GM23338 (cell line): ENCODE measurements at regions not wholly inside any gene's neighbourhood (a gene's known extent, or its start where the extent isn't known, plus 50 kb on each side); places are given as distances from the start of the nearest gene placed in this dataset.
A peak's percentile ranks its signal among the peaks of the same experiment; 100 is the strongest.

Experiments
- ATAC-seq: fragments of 200-7000 bp; cut with Tn5 transposase; 3 replicates; pipeline ENCODE4 v1.9.1; 2020
- DNase-seq: peaks from one replicate; pipeline ENCODE4 v3.0.0-alpha.2; 2015; ENCODE audit warnings: low spot score
- H2AFZ ChIP-seq: fragments of 200-600 bp; sonication (generic); 2 replicates; pipeline ENCODE4 v1.8.0; 2016; ENCODE audit warnings: antibody characterized with exemption, mild to moderate bottlenecking, moderate library complexity
- H3F3A ChIP-seq: fragments of 200-600 bp; sonication (generic); replicated peaks from 2 replicates; pipeline ENCODE4 v1.8.0; 2017; ENCODE audit warnings: antibody characterized with exemption, mixed run types, low read depth
- H3K27ac ChIP-seq: fragments of 200-600 bp; sonication (generic); 2 replicates; pipeline ENCODE4 v1.6.1; 2016; ENCODE audit warnings: low read depth
- H3K27me3 ChIP-seq: fragments of 200-600 bp; sonication (generic); 2 replicates; pipeline ENCODE4 v1.8.0; 2016; ENCODE audit warnings: mild to moderate bottlenecking, mixed run types, moderate library complexity; ENCODE audit not compliant: insufficient read depth
- H3K36me3 ChIP-seq: fragments of 200-600 bp; sonication (generic); 2 replicates; pipeline ENCODE4 v1.8.0; 2016; ENCODE audit warnings: mild to moderate bottlenecking; ENCODE audit not compliant: insufficient read depth
- H3K4me1 ChIP-seq: fragments of 200-600 bp; sonication (generic); 2 replicates; pipeline ENCODE4 v1.8.0; 2016; ENCODE audit warnings: mild to moderate bottlenecking, moderate library complexity; ENCODE audit not compliant: insufficient read depth
- H3K4me2 ChIP-seq: fragments of 200-600 bp; sonication (generic); 2 replicates; pipeline ENCODE4 v1.7.1; 2017; ENCODE audit warnings: mixed run types
- H3K4me3 ChIP-seq: fragments of 200-600 bp; sonication (generic); 2 replicates; pipeline ENCODE4 v1.6.1; 2016; ENCODE audit warnings: mixed run types
- H3K79me2 ChIP-seq: fragments of 200-600 bp; sonication (generic); replicated peaks from 2 replicates; pipeline ENCODE4 v1.8.0; 2017; ENCODE audit warnings: mild to moderate bottlenecking; ENCODE audit not compliant: insufficient read depth
- H3K9me2 ChIP-seq: fragments of 200-600 bp; sonication (generic); 2 replicates; pipeline ENCODE4 v1.8.0; 2017; ENCODE audit not compliant: insufficient read depth
- H4K20me1 ChIP-seq: fragments of 200-600 bp; sonication (generic); replicated peaks from 2 replicates; pipeline ENCODE4 v1.8.0; 2017; ENCODE audit warnings: mild to moderate bottlenecking; ENCODE audit not compliant: insufficient read depth
- H3K27ac Mint-ChIP-seq: 2 replicates; pipeline ENCODE4 v1.8.0; 2020; ENCODE audit warnings: inconsistent platforms, mild to moderate bottlenecking, moderate library complexity, mixed read lengths
- H3K27me3 Mint-ChIP-seq: 3 replicates; pipeline ENCODE4 v1.8.0; 2022; ENCODE audit warnings: low read depth, mild to moderate bottlenecking, moderate library complexity, mixed read lengths, inconsistent platforms; ENCODE audit not compliant: insufficient read depth, poor library complexity
- H3K36me3 Mint-ChIP-seq: 3 replicates; pipeline ENCODE4 v1.8.0; 2021; ENCODE audit warnings: low read depth, mild to moderate bottlenecking, inconsistent platforms, moderate library complexity, mixed read lengths
- H3K4me1 Mint-ChIP-seq: 3 replicates; pipeline ENCODE4 v1.8.0; 2020; ENCODE audit warnings: mild to moderate bottlenecking, inconsistent platforms, mixed read lengths
- H3K4me3 Mint-ChIP-seq: 3 replicates; pipeline ENCODE4 v1.8.0; 2021; ENCODE audit warnings: moderate library complexity, mild to moderate bottlenecking, inconsistent platforms, mixed read lengths
- H3K9me3 Mint-ChIP-seq: 3 replicates; pipeline ENCODE4 v1.8.0; 2020; ENCODE audit warnings: moderate library complexity, mild to moderate bottlenecking, inconsistent platforms, mixed read lengths
- CREB1 ChIP-seq: fragments of 250-450 bp; sonication (Bioruptor Pico); IDR thresholded peaks from 2 replicates; pipeline ENCODE4 v1.5.0; 2020; ENCODE audit warnings: low read depth, mild to moderate bottlenecking, moderate library complexity
- EZH2phosphoT487 ChIP-seq: fragments of 200-600 bp; sonication (generic); IDR thresholded peaks from one replicate; pipeline ENCODE4 v1.8.1; 2018; ENCODE audit warnings: antibody characterized with exemption; ENCODE audit not compliant: unreplicated experiment
- JUNB ChIP-seq: IDR thresholded peaks from one replicate; pipeline ENCODE4 v1.6.1; 2016; ENCODE audit warnings: antibody characterized with exemption; ENCODE audit not compliant: unreplicated experiment
- NANOG ChIP-seq: IDR thresholded peaks from 2 replicates; pipeline ENCODE4 v1.6.1; 2016; ENCODE audit warnings: antibody characterized with exemption, borderline replicate concordance
- POLR2AphosphoS5 ChIP-seq: IDR thresholded peaks from 2 replicates; pipeline ENCODE4 v1.6.1; 2016; ENCODE audit warnings: antibody characterized with exemption, low read depth
- ZNF114 ChIP-seq: fragments of 250-450 bp; sonication (Bioruptor Pico); IDR thresholded peaks from 2 replicates; pipeline ENCODE4 v1.5.0; 2020; ENCODE audit warnings: mild to moderate bottlenecking, moderate library complexity
- TF ChIP-seq, protein P1 (sequence below), 2 experiments: fragments of 200-600 bp in 1 of 2; sonication (generic) in 1 of 2; conservative IDR thresholded peaks; 2 replicates each; pipeline versions ENCODE4 v1.5.1 to v1.6.1; 2016 to 2017; ENCODE audit warnings: antibody characterized with exemption in 2 of 2, low read depth in 2 of 2, mild to moderate bottlenecking in 2 of 2, moderate library complexity in 1 of 2
- TF ChIP-seq, protein P2 (sequence below): IDR thresholded peaks from one replicate; pipeline ENCODE4 v1.6.1; 2018; ENCODE audit warnings: antibody characterized with exemption; ENCODE audit not compliant: unreplicated experiment

DNA sequence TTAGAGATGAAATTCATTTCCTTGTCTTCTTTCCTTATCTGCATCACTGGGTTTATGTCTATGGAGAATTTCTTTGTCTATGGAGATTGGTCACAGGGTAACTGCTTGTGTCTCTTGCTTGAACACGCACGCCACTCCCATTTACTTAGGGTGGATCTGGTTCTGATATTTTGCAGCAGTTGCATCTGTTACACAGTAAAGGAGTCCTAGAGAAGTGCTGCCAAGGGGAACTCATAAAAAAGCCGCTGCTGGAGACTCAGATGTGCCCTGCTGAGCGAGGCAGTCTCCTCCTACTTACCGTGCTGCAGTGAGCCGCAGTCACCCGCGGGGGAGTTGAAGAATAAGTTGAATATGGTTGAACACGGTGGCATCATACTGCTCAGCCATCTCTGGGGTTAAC, 105.2 kb upstream of the KLHL25 start:
- H3F3A ChIP-seq: peaks cover 6% of the 10 kb centered on the region
- H3K4me2 ChIP-seq: no peak overlapping the region
- H2AFZ ChIP-seq: peak overlapping the region; percentile 47; the same call in 1 of the 2 replicates
- Mint-ChIP-seq H3K9me3 (peaks cover 11% of the 10 kb centered on the region), H3K4me1 (peaks cover 42% of the 10 kb centered on the region), H3K27ac (no peak overlapping the region), H3K4me3 (no peak overlapping the region), H3K27me3 (peaks cover 23% of the 10 kb centered on the region), H3K36me3 (peaks cover 10% of the 10 kb centered on the region)
- H3K27me3 ChIP-seq: no peaks in the 10 kb centered on the region
- TF ChIP-seq POLR2AphosphoS5 (no peak), ZNF114 (CRISPR knock-in tag) (no peak), NANOG (no peak), JUNB (no peak), CREB1 (CRISPR knock-in tag) (no peak)
- TF ChIP-seq, protein P1, sequence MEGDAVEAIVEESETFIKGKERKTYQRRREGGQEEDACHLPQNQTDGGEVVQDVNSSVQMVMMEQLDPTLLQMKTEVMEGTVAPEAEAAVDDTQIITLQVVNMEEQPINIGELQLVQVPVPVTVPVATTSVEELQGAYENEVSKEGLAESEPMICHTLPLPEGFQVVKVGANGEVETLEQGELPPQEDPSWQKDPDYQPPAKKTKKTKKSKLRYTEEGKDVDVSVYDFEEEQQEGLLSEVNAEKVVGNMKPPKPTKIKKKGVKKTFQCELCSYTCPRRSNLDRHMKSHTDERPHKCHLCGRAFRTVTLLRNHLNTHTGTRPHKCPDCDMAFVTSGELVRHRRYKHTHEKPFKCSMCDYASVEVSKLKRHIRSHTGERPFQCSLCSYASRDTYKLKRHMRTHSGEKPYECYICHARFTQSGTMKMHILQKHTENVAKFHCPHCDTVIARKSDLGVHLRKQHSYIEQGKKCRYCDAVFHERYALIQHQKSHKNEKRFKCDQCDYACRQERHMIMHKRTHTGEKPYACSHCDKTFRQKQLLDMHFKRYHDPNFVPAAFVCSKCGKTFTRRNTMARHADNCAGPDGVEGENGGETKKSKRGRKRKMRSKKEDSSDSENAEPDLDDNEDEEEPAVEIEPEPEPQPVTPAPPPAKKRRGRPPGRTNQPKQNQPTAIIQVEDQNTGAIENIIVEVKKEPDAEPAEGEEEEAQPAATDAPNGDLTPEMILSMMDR (conservative IDR thresholded peaks at IDR 0.05; ENCODE audit: low read depth in 2 of 2): no peak
- DNase-seq (no peak), ATAC-seq (no peak)
- no peak overlapping the region for H3K4me3 ChIP-seq
- H3K36me3 ChIP-seq: no peaks in the 10 kb centered on the region
- H4K20me1 ChIP-seq: no peaks in the 10 kb centered on the region
- H3K4me1 ChIP-seq: peaks cover 35% of the 10 kb centered on the region
- H3K79me2 ChIP-seq: no peaks in the 10 kb centered on the region
- H3K9me2 ChIP-seq: peaks cover 5% of the 10 kb centered on the region; the same call in 1 of the 2 replicates
- H3K27ac ChIP-seq: no peak overlapping the region

DNA sequence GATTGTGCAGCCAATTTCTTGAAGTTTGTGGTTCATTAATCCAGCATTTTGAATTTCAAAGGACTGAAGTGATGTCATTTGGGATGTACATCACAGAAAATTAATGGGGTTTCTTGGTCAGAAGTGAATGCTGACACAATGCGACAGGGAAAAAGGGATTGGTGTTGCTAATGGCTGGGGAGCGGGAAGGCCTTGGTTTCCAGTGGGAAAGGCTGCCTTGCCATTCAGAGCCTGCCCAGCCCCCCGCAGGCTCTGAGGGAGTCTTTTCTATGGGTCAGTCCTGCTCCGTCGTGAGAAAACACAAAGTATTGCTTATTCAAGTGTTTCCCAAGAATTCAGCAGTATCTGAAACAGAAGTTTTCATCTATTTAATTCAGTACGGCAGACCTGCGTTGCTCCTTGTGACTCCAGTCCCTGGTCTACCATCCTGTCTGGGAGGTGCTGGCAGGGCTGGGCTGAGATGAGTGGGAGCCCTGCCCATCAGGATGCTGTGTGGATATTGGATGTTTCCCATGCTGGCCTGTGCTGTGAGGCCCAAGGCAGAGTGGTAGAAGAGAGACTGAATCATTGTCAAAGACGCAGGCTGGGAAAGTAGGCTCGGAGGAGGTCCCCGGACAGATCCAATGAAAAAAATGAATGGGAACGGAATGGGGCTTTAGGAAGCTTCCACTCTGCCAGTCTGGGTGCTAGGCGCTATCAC, 111.2 kb upstream of the KLHL25 start:
- no peak overlapping the region for H3K27ac ChIP-seq
- DNase-seq: peak; percentile 5
- peak; percentile 54; the same call in 2 of the 3 replicates for ATAC-seq
- TF ChIP-seq, protein P2, sequence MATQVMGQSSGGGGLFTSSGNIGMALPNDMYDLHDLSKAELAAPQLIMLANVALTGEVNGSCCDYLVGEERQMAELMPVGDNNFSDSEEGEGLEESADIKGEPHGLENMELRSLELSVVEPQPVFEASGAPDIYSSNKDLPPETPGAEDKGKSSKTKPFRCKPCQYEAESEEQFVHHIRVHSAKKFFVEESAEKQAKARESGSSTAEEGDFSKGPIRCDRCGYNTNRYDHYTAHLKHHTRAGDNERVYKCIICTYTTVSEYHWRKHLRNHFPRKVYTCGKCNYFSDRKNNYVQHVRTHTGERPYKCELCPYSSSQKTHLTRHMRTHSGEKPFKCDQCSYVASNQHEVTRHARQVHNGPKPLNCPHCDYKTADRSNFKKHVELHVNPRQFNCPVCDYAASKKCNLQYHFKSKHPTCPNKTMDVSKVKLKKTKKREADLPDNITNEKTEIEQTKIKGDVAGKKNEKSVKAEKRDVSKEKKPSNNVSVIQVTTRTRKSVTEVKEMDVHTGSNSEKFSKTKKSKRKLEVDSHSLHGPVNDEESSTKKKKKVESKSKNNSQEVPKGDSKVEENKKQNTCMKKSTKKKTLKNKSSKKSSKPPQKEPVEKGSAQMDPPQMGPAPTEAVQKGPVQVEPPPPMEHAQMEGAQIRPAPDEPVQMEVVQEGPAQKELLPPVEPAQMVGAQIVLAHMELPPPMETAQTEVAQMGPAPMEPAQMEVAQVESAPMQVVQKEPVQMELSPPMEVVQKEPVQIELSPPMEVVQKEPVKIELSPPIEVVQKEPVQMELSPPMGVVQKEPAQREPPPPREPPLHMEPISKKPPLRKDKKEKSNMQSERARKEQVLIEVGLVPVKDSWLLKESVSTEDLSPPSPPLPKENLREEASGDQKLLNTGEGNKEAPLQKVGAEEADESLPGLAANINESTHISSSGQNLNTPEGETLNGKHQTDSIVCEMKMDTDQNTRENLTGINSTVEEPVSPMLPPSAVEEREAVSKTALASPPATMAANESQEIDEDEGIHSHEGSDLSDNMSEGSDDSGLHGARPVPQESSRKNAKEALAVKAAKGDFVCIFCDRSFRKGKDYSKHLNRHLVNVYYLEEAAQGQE: no peak
- TF ChIP-seq JUNB: no peak
- TF ChIP-seq EZH2phosphoT487: no peak
- TF ChIP-seq, protein P1 (conservative IDR thresholded peaks at IDR 0.05; ENCODE audit: low read depth in 2 of 2): no peak
- no peak for TF ChIP-seq POLR2AphosphoS5
- no peak for TF ChIP-seq ZNF114 (CRISPR knock-in tag)

More for the DNA sequence above, 111.2 kb upstream of the KLHL25 start:
- peaks cover 10% of the 10 kb centered on the region; the same call in 1 of the 2 replicates for H3K9me2 ChIP-seq
- Mint-ChIP-seq H3K9me3 (no peaks in the 10 kb centered on the region), H3K4me1 (peaks cover 19% of the 10 kb centered on the region), H3K27ac (no peak overlapping the region), H3K4me3 (no peak overlapping the region), H3K36me3 (no peaks in the 10 kb centered on the region), H3K27me3 (peaks cover 9% of the 10 kb centered on the region)
- no peak overlapping the region for H3K4me2 ChIP-seq
- no peaks in the 10 kb centered on the region for H3K36me3 ChIP-seq
- no peaks in the 10 kb centered on the region for H4K20me1 ChIP-seq
- no peaks in the 10 kb centered on the region for H3K27me3 ChIP-seq
- H3K4me3 ChIP-seq: no peak overlapping the region
- no peaks in the 10 kb centered on the region for H3F3A ChIP-seq
- peaks cover 16% of the 10 kb centered on the region for H3K4me1 ChIP-seq
- H2AFZ ChIP-seq: peak overlapping the region; percentile 90
- no peaks in the 10 kb centered on the region for H3K79me2 ChIP-seq
